Fibroblast of skin of scalp (primary cell): ENCODE measurements at regions not wholly inside any gene's neighbourhood (a gene's known extent, or its start where the extent isn't known, plus 50 kb on each side); places are given as distances from the start of the nearest gene placed in this dataset.

ENCODE experiments used
- DNase-seq: peaks from one replicate; pipeline ENCODE4 v3.0.0-alpha.2; 2013

DNA sequence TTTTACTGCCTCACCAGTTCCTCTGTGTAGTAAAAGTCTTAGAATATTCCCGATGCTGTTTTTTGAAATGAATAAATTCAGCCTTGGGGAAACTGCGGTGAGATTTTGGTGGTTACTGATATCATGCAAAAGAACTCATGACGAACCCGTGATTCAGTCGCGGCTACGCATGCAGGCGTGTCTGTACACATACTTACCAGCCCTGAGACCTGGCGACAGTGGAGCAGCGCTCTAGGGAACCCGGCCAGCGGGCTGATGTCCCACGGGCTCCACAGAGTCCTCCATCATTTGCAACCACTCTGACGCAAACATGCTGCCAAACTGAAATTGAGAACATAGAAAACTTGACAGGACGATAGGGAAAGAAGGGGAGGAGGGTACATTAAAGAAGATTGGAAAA lies 315.6 kb upstream of the DAB2 start:
- DNase-seq, result no peak

DNA sequence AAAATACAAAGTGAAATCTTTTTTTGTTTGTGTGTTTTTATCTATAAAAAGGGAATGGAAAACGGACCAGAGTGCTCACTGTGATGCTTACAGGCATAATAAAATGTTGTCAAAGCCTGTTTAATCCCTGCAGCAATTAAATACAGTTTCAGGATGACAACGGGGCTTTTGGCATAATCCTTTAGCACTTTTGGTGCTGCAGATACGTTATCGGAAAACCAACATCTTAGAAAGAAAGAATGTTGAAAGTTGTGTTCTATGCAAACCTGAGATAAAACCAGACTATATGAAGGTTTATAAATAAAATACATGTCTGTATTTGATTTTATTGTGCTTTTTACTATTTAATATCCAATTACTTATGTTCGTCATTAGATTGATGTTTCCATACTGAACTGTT lies 307.4 kb upstream of the DAB2 start:
- no peak for DNase-seq

DNA sequence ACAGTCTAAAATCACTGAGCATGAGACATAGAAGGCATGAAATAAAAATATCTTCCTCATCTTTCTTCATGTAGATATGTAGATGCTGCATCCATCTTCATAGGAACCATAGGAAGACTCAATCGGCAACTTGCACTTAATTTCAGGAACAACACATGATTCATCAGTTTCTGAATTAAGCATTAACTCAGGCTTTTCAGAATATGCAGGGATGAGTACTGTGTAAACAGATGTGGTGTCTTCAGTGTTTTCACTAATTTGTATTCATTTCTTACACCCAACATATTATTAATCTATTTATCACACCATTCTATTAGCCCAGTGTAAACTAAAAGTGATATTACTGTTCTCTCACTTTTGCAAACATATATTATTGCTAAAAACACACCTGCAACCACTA lies 305.9 kb upstream of the DAB2 start:
- DNase-seq, result no peak

DNA sequence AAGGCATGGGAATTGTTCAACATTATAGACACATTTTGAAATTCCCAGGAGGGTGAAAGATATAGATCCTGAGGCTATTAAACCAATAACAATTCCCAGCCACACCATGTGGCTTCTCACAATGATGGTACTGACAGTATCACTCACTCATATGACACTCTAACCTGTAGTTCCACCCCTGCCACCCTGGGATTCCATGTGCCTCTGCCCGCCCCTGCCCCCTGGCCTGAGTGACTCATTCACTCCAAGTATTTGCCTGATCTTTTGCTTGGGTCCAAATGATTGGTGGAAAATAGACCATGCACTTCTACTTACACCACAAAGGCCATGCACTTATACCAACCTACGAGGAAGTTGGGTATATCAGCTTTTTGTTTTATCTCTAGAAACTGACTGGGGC lies 305.2 kb upstream of the DAB2 start:
- DNase-seq, result peak; percentile 9

DNA sequence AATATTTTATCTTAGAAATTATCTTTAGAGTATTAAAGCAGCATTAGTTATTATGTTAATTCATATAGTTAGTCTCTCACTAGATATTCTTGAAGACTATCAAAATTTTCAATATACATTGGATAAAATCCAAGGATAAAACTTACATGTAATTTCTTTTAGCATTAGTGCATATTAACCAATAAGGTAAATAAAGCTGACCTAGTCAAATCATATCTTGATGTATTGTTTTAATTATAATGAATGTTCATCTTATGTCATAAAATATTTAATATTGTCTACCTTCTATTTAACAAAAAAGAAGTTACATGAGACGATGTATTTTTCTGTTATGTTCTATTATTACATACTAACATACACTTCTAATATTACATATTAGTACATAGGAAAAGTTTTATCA lies 301.7 kb upstream of the DAB2 start:
- no peak for DNase-seq

DNA sequence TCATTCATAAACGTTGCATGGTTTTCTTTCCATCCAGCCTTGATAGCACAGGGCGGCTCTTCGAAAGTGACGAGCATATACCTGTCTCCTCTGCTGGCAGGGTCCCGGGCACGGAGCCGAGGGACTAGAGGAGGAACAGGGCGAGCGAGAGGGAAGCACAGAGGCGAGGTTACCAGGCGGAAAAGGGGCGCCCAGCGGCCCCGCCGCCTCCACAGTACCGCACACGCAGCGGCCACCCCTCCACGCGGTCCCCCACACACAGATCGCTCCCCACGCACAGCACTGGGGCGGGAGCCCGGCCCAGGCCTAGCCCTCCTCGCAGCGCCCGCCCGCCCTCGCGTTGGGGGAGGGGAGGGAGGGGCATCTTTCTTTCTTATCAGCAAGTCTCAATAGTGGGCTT lies 296.6 kb upstream of the DAB2 start:
- no peak for DNase-seq

DNA sequence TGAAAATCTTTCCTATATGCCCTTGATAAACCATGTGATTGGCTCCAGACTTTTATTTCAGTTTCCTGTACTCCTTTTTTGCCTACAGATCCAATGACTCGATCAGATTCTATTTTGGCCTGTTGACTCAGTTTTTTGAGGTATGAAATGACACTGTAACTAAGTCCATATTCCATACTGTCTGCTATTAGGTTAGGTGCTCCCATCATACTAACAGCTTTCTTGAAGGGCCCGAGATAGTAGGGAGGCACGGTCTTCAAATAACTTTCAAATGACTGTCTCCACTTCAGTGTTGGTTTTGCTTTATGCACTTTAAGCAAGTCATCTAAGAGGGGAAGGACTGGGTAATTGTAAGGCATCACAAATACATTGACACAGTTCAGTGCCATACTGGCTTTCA lies 295.4 kb upstream of the DAB2 start:
- peak; percentile 52 for DNase-seq

DNA sequence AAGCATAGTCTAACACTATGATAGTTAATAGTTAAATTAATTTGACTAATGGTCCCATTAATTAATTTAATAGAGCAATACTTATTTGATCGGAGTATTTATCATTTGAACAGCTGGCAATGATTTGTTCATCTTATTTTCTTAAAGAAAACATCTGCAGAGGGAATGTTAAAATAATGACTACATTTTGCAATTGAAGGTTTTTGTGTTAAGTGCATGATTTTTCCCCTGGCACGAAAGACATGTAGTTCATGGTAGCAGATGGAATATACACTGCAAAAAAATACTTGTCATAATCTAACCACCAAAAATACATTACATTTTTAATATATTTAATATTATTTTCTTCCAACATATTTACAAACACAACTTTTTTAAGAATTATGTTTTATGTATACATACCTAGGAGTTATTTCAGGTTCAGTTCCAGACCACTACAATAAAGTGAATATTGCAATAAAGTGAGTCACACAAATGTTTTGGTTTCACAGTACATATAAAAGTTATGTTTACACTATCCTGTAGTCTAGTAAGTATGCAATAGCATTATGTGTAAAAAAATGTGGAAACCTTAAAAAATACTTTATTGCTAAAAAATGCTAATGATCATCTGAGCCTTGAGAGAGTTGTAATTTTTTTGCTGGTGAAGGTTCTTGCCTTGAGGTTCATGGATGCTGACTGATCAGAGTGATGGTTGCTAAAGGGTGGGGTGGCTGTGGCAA lies 292.6 kb upstream of the DAB2 start:
- peak; percentile 69 for DNase-seq

DNA sequence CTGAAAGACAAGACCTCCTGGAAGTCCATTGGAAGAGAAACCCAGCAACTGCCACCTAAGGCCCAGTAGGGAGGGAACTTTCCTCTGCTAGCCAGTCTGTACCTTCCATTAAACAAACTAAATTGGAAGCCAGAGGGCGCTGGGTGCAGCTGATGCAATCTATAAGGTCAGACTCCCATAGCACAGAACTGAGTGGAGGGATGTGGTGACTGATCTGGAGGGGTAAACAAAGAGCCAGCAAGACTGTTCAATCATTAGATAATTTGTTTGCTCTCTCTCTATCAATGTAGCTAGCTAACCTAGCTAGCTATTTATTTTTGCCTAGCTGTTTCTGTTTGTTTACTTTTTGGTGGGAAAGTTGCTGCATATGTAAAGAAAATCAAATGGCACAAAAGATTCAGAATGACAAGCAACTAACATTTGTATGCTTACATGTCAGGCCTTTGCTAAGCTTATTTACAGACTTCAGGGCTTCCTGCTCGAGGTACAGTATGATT lies 291.8 kb upstream of the DAB2 start:
- peak; percentile 79 for DNase-seq

DNA sequence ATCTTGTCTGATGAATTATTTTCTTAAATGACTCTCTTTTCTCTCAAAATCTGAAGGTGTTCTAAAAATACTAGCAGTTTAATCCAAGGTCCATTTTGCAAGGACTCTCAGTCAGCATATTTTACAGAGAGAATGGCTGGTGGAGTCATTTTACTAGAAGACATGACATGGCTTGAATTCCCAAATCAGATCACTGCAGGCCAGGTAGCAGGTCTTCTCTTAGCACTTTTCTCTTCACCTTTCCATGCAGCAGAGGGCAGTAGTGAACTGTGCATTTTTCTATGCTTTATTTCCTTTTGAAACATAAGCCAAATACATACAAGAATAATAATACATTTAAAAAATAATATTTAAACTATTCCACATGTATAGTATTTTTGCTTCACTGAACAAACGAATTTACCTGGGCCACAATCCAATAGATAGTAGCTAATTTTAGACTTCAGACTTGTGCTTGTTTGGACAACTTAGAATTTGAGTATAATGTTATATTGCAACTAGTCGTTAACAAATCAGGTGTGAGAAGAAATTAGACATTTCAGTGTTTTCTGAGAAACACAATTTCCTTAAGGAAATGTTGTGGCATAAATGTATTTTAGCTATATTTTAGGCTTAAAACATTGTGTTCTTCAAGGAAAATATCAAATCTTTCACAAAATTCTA lies 289.4 kb upstream of the DAB2 start:
- DNase-seq, result peak; percentile 79

DNA sequence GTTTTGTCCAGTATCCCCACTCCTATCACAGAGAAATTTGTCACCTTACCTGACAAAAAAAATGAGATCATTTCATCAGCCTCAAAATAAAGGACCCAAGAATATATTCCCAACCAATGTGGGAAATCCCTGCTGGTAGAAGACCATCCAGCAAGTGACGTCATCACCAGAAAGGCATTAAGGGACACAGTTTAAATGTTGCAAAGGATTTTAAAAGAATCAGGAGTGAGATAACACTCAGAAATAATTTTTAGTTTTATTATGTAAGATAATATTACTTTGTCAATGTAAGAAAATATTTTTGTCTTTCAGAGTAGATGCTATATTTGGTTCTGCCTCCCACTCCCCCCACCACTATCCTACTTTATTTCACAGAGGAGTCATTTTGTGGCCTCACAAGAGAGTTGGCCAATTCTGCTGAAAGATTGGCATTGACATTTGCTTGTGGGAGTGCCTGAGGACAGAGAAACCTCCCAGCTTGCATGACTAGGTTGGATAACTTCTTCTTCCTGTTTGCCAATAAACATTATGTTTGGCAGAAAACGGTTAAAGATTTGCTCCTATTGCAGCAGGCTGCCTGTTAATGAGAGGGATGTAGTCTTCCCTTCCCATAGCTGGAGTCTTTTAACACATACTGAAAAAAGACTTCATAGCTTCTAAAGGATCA lies 288.6 kb upstream of the DAB2 start:
- DNase-seq, result peak; percentile 47

DNA sequence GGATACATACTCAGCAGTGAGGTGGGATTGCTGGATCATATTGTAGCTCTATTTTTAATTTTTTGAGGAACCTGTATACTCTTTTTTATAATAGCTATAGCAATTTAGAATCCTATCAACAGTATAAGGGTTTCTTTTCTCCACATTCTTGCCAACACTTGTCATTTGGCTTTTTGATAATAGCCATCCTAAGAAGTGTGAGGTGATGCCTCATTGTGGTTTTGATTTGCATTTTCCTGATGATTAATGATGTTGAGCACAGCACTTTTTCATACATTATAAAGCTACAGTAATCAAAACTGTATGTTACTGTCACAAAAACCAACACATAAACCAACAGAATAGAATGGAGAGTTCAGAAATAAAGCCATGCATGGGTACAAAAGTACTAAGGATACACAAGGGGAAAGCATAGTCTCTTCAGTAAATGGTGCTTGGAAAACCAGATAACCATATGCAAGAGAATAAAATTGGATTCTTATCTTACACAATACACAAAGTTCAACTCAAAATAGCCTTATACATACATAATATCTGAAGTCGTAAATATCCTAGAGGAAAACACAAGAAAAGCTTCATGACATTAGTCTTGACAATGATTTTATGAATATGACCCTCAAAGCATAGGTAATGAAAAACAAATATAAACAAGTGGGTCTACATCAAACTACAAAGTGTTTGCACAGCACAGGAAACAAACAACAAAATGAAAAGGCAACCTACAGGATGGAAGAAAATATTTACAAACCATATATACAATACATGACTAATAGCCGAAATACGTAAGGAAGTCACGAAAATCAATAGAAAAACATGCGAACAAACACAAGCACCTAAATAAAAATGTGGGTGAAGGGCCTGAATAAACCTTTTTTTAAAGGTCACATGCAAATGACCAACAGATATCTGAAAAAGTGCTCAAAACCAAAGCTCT lies 287.8 kb upstream of the DAB2 start:
- no peak for DNase-seq

DNA sequence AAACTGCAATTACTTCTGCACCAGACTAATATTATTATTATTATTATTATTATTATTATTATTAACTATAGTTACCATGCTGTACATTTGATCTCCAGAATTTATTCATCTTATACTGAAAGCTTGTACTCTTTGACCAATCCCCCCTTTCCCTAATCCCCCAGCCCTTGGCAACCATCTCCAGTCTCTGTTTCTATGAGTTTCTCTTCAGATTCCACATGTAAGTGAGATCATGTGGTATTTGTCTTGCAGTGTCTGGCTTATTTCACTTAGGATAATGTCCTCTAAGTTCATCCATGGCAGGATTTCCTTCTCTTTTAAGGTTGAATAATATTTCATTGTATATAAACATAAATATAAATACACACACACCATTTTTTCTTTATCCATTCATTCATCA lies 287.0 kb upstream of the DAB2 start:
- DNase-seq, result no peak

DNA sequence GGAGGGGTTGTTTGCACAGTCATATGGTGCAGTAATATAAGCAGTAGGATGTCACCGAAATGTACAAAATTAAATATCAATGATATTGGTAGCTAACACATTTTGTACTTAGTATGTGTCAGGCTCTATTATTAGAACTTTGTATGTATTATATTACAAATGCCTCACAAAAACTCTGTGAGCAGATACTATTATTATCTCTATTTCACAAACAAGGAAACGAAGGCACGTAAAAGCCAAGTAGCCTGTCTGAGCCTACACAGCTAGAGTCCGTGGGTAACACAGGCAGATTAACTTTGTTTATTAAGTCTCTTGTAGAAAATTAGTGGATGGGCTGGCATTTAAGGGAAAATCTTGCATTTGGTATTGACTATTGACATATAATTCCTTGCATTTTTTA lies 284.3 kb upstream of the DAB2 start:
- DNase-seq, result no peak

DNA sequence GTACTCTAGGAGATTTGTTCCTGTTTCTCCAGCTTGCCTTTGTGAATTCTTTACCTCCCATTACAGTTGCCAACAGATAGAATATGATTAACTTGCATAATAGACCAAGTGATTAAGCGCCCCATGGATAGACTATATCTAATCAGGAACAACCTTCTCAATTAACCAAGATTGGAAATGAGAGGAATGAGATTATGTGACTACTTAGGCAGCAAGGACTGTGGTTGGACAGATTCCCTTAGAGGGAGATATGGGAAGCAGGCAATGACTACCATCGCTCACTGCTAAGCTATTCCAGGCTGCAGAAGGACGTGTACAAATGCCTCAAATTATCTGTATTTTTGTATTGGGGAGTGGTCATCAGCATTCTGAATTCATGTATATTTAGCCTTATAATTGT lies 278.1 kb upstream of the DAB2 start:
- no peak for DNase-seq

DNA sequence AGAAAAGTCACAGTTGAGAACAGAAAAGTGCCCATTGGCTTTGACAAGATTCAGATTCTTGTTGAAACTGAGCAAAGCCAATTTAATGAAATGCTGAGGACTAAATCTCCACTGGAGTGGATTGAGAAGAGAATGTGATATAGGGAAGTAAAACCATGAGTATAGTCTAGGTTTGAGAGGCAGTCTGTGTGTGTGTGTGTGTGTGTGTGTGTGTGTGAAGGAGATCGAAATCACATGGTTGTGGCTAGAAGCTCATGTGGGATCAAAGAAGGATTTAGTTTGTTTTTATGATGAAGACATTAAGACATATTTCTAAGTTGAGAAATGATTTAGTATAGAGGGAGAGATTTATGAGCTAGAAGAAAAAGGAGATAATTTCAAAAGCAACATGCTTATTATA lies 275.7 kb upstream of the DAB2 start:
- no peak for DNase-seq

DNA sequence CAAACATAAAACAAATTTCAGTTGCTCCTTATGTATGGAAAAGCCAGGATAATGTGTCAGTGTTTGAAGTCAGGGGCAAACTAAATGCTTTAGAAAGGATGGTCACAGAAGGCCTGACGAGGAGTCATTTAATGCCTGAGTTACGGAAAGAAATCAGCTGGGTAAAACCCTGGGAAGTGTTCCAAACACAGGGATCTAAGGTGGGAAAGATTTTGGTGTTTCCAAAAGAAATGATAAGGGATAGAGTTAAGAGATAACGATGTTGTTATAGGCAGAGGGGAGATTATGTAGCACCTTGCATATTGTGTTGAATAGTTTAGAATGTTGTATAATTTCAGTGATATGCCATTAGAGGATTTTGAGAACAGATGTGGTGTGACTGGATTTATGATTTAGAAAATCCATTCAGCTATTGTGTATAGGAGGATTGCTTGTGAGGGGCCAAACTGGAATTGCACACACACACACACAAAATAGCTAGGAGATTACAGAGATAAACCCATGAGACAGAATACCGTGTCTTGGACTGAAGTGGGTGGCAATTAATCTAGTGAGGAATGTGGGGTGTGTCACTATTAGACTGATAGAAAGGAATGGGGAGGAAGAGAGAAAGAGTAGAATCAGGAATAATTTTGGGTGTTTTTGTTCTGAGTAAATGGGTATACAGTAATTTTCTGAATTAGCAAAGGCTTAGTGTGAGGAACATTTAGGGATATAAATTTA lies 274.2 kb upstream of the DAB2 start:
- DNase-seq, result peak; percentile 8

DNA sequence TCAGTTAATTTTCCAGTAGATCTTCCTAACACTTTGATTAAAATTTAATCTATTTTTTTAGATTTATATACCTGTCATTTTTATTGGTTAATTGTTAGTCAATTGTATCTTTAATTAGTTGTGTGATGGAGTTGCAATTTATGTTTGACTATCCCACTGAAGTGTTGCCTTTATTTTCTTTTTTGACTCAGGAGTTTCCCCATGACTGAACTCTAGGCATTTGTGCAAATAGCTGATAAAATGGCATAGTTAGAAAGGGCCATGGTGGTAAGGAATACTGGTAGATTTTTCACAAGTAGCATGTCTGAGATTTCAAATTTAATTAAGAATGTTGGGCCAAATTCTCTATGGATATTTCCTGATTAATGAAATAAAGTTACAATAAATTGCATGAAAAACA lies 273.1 kb upstream of the DAB2 start:
- no peak for DNase-seq

DNA sequence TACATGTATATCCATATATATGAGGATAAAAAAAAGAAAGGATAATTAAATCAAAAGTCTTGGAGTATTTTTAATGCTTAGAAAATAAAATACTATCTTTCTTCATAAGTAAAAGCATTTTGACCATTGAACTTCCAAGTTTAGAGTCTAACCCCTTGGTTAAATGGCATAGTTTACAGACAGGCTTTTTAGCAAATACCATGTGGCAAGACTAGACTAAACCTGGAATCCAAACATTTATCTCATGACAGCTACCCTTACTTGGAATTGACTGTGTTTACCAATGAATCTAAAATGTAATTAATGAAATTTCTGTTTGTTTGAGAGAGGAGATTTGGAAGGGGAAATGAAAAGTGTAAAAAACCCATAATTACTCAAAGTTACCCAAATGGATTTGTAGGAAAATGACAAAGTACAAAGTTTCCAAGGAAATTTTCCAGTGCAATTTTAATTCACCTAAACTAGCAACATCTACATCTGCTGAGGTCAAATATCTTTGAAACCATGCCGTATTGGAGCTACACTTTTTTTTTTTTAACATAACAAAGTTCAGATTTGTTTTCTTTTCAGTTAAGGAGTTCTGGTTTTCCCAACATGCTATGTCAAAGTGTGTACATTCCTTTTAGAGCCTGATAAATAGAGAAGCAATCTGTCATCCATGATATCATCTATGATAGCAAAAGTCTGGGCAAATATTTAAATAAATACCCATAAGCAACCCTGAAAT lies 272.1 kb upstream of the DAB2 start:
- peak; percentile 9 for DNase-seq

DNA sequence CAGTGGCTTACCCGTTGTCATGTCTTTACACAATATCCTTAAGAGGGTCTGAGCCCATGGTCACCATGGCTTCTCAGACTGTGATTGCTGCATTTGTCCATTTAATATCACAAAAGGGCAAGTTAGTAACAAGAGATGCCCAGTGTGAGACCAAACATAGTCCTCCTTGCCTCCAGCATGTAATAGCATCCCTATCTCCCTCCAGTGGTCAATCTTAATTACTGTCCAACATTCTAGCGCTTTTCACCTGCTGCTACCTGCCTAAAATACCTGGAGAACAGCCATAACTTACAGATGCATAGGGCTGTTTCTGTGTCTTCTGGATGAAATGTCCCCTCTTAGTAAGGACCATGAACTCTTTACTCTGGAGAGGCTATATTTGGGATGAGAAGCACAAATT lies 267.2 kb upstream of the DAB2 start:
- DNase-seq, result no peak

DNA sequence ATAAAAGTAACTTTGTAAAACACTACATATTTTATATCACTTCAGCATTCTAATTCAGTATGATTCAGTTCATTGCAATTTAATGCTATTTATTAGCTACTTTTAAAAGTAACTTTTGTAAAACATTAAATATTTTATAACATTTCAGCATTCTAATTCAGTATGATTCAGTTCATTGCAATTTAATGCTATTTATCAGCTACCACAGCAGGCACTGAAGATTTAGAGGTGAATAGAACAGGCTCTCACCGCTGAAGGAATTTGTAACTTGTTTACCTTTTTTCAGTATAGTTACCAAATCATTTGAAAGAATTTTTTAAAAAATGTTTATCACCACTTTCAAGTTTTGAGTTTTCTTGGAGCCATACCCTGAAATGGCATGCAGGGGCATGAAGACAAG lies 266.4 kb upstream of the DAB2 start:
- no peak for DNase-seq
